ENCODE measurements at regions not wholly inside any gene's neighbourhood (a gene's known extent, or its start where the extent isn't known, plus 50 kb on each side); places are given as distances from the start of the nearest gene placed in this dataset.

DNA sequence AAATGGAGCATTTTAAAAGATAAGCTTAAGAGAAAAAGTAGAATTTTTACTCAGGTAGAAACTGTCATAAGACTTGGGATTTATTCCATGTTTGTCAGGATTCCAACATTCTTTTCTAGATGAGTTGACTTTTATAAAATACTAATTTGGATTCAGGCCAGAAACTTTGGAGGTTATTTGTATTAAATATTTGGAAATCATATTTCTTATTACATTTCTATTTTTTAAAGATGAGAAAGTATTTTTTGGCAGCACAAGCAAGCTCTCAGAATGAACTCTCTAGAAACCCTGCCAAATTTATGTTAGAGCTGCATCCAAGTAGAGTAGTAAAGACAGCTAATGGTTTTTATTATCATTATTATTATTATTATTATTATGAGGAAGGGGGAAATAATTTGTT, 1014.9 kb upstream of the GJE1 start:
- H3K36me3 ChIP-seq (ENCODE audit: low read depth), result no peaks in the 10 kb centered on the region
- H3K4me3 ChIP-seq, result no peak overlapping the region
- H3K4me1 ChIP-seq (replicated peaks; ENCODE audit: insufficient read depth), result no peaks in the 10 kb centered on the region
- no peaks in the 10 kb centered on the region for H3K27me3 ChIP-seq (ENCODE audit: insufficient read depth, low read depth)
- TF ChIP-seq EZH2 (IDR thresholded peaks at IDR 0.05; ENCODE audit: low read depth) (no peak), CTCF (conservative IDR thresholded peaks at IDR 0.05) (no peak)
- no TSS peak for BruUV-seq (replicated peaks)
- no peak overlapping the region for H3K27ac ChIP-seq
- H4K20me1 ChIP-seq (ENCODE audit: insufficient read depth), result no peaks in the 10 kb centered on the region
- peaks cover 2% of the 10 kb centered on the region; the same call in 1 of the 2 replicates for H3K9me3 ChIP-seq (ENCODE audit: insufficient read depth, low read depth)
- DNase-seq, result no peak
- intact Hi-C loops (cut with micrococcal nuclease; ENCODE audit: unreplicated experiment), result no loop called here
- ChIA-PET CTCF (no interaction called here), POLR2A (ENCODE audit: unreplicated experiment) (interaction anchor here (0.7 kb wide), 1 partner anchor 17 kb away, joined by 3 read pairs; no protein-coding TSS in a partner anchor)
- H3K79me2 ChIP-seq (ENCODE audit: low read depth), result no peaks in the 10 kb centered on the region
- no peaks in the 10 kb centered on the region for H3K9me2 ChIP-seq (ENCODE audit: insufficient read depth)
- no peak overlapping the region for H3K4me2 ChIP-seq
- no peaks in the 10 kb centered on the region for H3F3A ChIP-seq (ENCODE audit: insufficient read depth, low read depth)
- H2AFZ ChIP-seq, result no peak overlapping the region

DNA sequence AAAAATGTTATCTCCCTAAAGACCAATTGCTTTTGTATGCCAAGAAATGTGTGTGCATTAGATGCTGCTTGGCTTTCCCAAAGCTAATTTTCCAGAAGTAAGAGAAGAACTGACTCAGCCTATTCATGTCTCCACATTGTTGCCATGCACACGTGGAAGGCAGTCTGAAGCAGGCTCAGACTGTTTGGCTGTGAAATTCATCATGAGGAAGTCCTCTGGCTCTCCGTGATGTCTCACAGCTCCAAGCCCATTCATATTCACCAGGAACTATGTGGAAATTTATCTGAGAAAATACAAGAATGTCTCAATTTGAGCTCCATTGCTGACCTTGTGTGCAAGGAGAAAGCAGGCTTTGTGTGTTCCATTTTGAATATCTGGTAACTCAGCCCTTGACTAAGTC, 1022.2 kb upstream of the GJE1 start:
- H3K4me2 ChIP-seq, result no peak overlapping the region
- no peak overlapping the region for H2AFZ ChIP-seq
- POLR2A ChIA-PET (ENCODE audit: unreplicated experiment), result no interaction called here
- CTCF ChIA-PET, result no interaction called here
- H3F3A ChIP-seq (ENCODE audit: insufficient read depth, low read depth), result 0 out of 2 replicates have a peak, but pooled peaks cover 4% of the 10 kb centered on the region
- no peak for DNase-seq
- no peaks in the 10 kb centered on the region; the same call in none of the 2 replicates for H3K9me3 ChIP-seq (ENCODE audit: insufficient read depth, low read depth)
- no peaks in the 10 kb centered on the region for H3K36me3 ChIP-seq (ENCODE audit: low read depth)
- no peaks in the 10 kb centered on the region for H3K79me2 ChIP-seq (ENCODE audit: low read depth)
- H3K4me1 ChIP-seq (replicated peaks; ENCODE audit: insufficient read depth), result 0 out of 2 replicates have a peak, but pooled peaks cover 6% of the 10 kb centered on the region
- intact Hi-C loops (cut with micrococcal nuclease; ENCODE audit: unreplicated experiment), result no loop called here
- no TSS peak for BruUV-seq (replicated peaks)
- no peak for TF ChIP-seq EZH2 (IDR thresholded peaks at IDR 0.05; ENCODE audit: low read depth)
- no peak for TF ChIP-seq CTCF (conservative IDR thresholded peaks at IDR 0.05)
- H3K9me2 ChIP-seq (ENCODE audit: insufficient read depth), result no peaks in the 10 kb centered on the region
- H3K27me3 ChIP-seq (ENCODE audit: insufficient read depth, low read depth), result no peaks in the 10 kb centered on the region
- H3K4me3 ChIP-seq, result no peak overlapping the region
- no peaks in the 10 kb centered on the region for H4K20me1 ChIP-seq (ENCODE audit: insufficient read depth)
- H3K27ac ChIP-seq, result no peak overlapping the region

DNA sequence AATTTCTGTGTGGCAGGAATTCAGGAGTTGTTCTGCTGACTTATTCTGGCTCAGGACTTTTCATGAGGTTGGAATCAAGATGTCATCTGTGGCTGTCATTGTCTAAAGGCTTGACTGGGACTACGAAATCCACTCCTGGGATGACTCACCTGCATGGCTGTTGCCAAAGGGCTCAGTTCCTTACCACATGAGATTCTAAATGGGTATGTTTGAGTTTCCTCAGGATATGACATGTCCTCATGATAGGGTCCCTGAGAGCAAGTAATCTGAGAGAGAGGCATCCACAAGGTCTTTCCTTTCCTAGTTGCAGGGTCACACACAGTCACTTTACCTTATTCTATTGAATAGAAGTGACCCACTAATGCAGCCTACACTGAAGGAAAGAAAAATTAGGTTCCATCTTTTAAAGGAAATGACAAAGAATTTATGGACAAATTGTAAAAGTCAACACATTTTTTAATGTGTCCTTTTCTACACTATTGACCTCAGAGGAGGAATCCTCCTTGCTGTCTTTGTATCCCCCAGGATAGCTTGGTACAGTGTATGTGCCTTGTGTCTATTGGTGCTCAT, 1025.0 kb upstream of the GJE1 start:
- BruUV-seq (replicated peaks), result no TSS peak
- TF ChIP-seq EZH2 (IDR thresholded peaks at IDR 0.05; ENCODE audit: low read depth) (no peak), CTCF (conservative IDR thresholded peaks at IDR 0.05) (no peak)
- CTCF ChIA-PET, result no interaction called here
- H3K4me2 ChIP-seq, result no peak overlapping the region
- no peak overlapping the region for H3K4me3 ChIP-seq
- DNase-seq, result peak; percentile 33 to 42
- no peaks in the 10 kb centered on the region for H3K27me3 ChIP-seq (ENCODE audit: insufficient read depth, low read depth)
- 0 out of 2 replicates have a peak overlapping the region, but pooled peaks have one; percentile 8 for H2AFZ ChIP-seq
- H3K4me1 ChIP-seq (replicated peaks; ENCODE audit: insufficient read depth), result 0 out of 2 replicates have a peak, but pooled peaks cover 6% of the 10 kb centered on the region
- H3K9me3 ChIP-seq (ENCODE audit: insufficient read depth, low read depth), result no peaks in the 10 kb centered on the region; the same call in 1 of the 2 replicates
- intact Hi-C loops (cut with micrococcal nuclease; ENCODE audit: unreplicated experiment), result no loop called here
- no peaks in the 10 kb centered on the region for H3K36me3 ChIP-seq (ENCODE audit: low read depth)
- no peaks in the 10 kb centered on the region for H4K20me1 ChIP-seq (ENCODE audit: insufficient read depth)
- no peaks in the 10 kb centered on the region for H3K79me2 ChIP-seq (ENCODE audit: low read depth)
- no peaks in the 10 kb centered on the region for H3K9me2 ChIP-seq (ENCODE audit: insufficient read depth)
- H3F3A ChIP-seq (ENCODE audit: insufficient read depth, low read depth), result 0 out of 2 replicates have a peak, but pooled peaks cover 4% of the 10 kb centered on the region
- H3K27ac ChIP-seq, result 0 out of 2 replicates have a peak overlapping the region, but pooled peaks have one; percentile 10
- POLR2A ChIA-PET (ENCODE audit: unreplicated experiment), result no interaction called here

All from PC-9 (cell line).